Skin epidermis (tissue), 12 donors: ENCODE measurements at regions not wholly inside any gene's neighbourhood (a gene's known extent, or its start where the extent isn't known, plus 50 kb on each side); places are given as distances from the start of the nearest gene placed in this dataset.

Experiments used
- H3K27ac ChIP-seq, 21 experiments: fragments of 200-600 bp; sonication (generic) in 11 of 21; one replicate each; pipeline ENCODE4 v1.5.0; 2020; ENCODE audit warnings: mild to moderate bottlenecking in 3 of 21, inconsistent platforms in 2 of 21, moderate library complexity in 2 of 21
- H3K4me3 ChIP-seq, 7 experiments: fragments of 200-600 bp; sonication (generic) in 2 of 7; one replicate each; pipeline ENCODE4 v1.5.0; 2020; ENCODE audit warnings: inconsistent platforms in 2 of 7, mild to moderate bottlenecking in 2 of 7, moderate library complexity in 1 of 7

GRCh38 chr15:97237160-97237559 is 723.3 kb upstream of the ARRDC4 start:
- Histone ChIP-seq H3K27ac (no peak overlapping the region), H3K4me3 (no peak overlapping the region)

GRCh38 chr15:97248376-97248775 is 712.1 kb upstream of the ARRDC4 start:
- Histone ChIP-seq H3K27ac (no peak overlapping the region), H3K4me3 (no peak overlapping the region)

- Histone ChIP-seq H3K27ac (no peak overlapping the region), H3K4me3 (no peak overlapping the region)
These were observed 700.6 kb upstream of the ARRDC4 start for GRCh38 chr15:97259943-97260342.

- no peak overlapping the region for H3K27ac ChIP-seq
- H3K4me3 ChIP-seq: no peak overlapping the region
These were observed 659.3 kb upstream of the ARRDC4 start for GRCh38 chr15:97301166-97301565.

- no peak overlapping the region for H3K27ac ChIP-seq
- no peak overlapping the region for H3K4me3 ChIP-seq
These were observed 644.1 kb upstream of the ARRDC4 start for GRCh38 chr15:97316362-97316761.

- Histone ChIP-seq H3K27ac (no peak overlapping the region), H3K4me3 (no peak overlapping the region)
These were observed 643.3 kb upstream of the ARRDC4 start for GRCh38 chr15:97317163-97317562.

- Histone ChIP-seq H3K27ac (no peak overlapping the region), H3K4me3 (no peak overlapping the region)
These were observed 641.2 kb upstream of the ARRDC4 start for GRCh38 chr15:97319291-97319690.

GRCh38 chr15:97346221-97346620 is 614.3 kb upstream of the ARRDC4 start:
- H3K4me3 ChIP-seq: no peak overlapping the region
- H3K27ac ChIP-seq: no peak overlapping the region

GRCh38 chr15:97350813-97351212 is 609.7 kb upstream of the ARRDC4 start:
- no peak overlapping the region for H3K27ac ChIP-seq
- H3K4me3 ChIP-seq: no peak overlapping the region

GRCh38 chr15:97383516-97383915 is 577.0 kb upstream of the ARRDC4 start:
- no peak overlapping the region for H3K4me3 ChIP-seq
- no peak overlapping the region for H3K27ac ChIP-seq

GRCh38 chr15:97386940-97387339 is 573.6 kb upstream of the ARRDC4 start:
- no peak overlapping the region for H3K27ac ChIP-seq

GRCh38 chr15:97401195-97401594 is 559.3 kb upstream of the ARRDC4 start:
- Histone ChIP-seq H3K27ac (no peak overlapping the region), H3K4me3 (no peak overlapping the region)

More at GRCh38 chr15:97386940-97387339, 573.6 kb upstream of the ARRDC4 start:
- no peak overlapping the region for H3K4me3 ChIP-seq

GRCh38 chr15:97401970-97402369 is 558.5 kb upstream of the ARRDC4 start:
- Histone ChIP-seq H3K4me3 (no peak overlapping the region), H3K27ac (no peak overlapping the region)

GRCh38 chr15:97406841-97407240 is 553.7 kb upstream of the ARRDC4 start:
- Histone ChIP-seq H3K4me3 (no peak overlapping the region), H3K27ac (no peak overlapping the region)

- Histone ChIP-seq H3K4me3 (no peak overlapping the region), H3K27ac (no peak overlapping the region)
These were observed 549.5 kb upstream of the ARRDC4 start for GRCh38 chr15:97410897-97411575.

GRCh38 chr15:97420130-97420529 is 540.4 kb upstream of the ARRDC4 start:
- Histone ChIP-seq H3K27ac (no peak overlapping the region), H3K4me3 (no peak overlapping the region)

GRCh38 chr15:97425596-97425995 is 534.9 kb upstream of the ARRDC4 start:
- no peak overlapping the region for H3K4me3 ChIP-seq
- no peak overlapping the region for H3K27ac ChIP-seq

- Histone ChIP-seq H3K4me3 (no peak overlapping the region), H3K27ac (no peak overlapping the region)
These were observed 517.4 kb upstream of the ARRDC4 start for GRCh38 chr15:97443101-97443500.

GRCh38 chr15:97446138-97446537 is 514.4 kb upstream of the ARRDC4 start:
- no peak overlapping the region for H3K4me3 ChIP-seq
- no peak overlapping the region for H3K27ac ChIP-seq

- Histone ChIP-seq H3K4me3 (no peak overlapping the region), H3K27ac (no peak overlapping the region)
These were observed 503.8 kb upstream of the ARRDC4 start for GRCh38 chr15:97456521-97457202.

- no peak overlapping the region for H3K27ac ChIP-seq
- no peak overlapping the region for H3K4me3 ChIP-seq
These were observed 503.2 kb upstream of the ARRDC4 start for GRCh38 chr15:97457203-97457847.
